Thoracic aorta (tissue), 2 donors: ENCODE measurements at regions not wholly inside any gene's neighbourhood (a gene's known extent, or its start where the extent isn't known, plus 50 kb on each side); places are given as distances from the start of the nearest gene placed in this dataset.

Experiments
- ATAC-seq: fragments of 150-250 bp; one replicate; pipeline ENCODE4 v1.8.0; 2017; ENCODE audit warnings: low read depth; ENCODE audit not compliant: insufficient number of reproducible peaks, low FRiP score
- DNase-seq: peaks from one replicate; pipeline ENCODE4 v3.0.0-alpha.2; 2020; ENCODE audit warnings: low spot score
- H3K27ac ChIP-seq, 2 donors: fragments of 200-600 bp; sonication (generic); 1 replicate in 1 of 2; 2 replicates in 1 of 2; pipeline ENCODE4 v1.5.1; 2016; ENCODE audit warnings: mild to moderate bottlenecking in 2 of 2, moderate library complexity in 2 of 2
- H3K27me3 ChIP-seq: fragments of 200-600 bp; sonication (generic); replicated peaks from 2 replicates; pipeline ENCODE4 v1.6.0; 2016; ENCODE audit warnings: mild to moderate bottlenecking; ENCODE audit not compliant: insufficient read depth
- H3K36me3 ChIP-seq: fragments of 200-600 bp; sonication (generic); one replicate; pipeline ENCODE4 v1.5.1; 2016
- H3K4me1 ChIP-seq, 2 donors: fragments of 200-600 bp; sonication (generic); 1 replicate in 1 of 2; 2 replicates in 1 of 2; pipeline versions ENCODE4 v1.5.1 to v1.6.0; 2016; ENCODE audit warnings: low read depth in 2 of 2, mild to moderate bottlenecking in 1 of 2; ENCODE audit not compliant: control insufficient read depth in 1 of 2
- H3K4me3 ChIP-seq: fragments of 200-600 bp; sonication (generic); 2 replicates; pipeline ENCODE4 v1.5.1; 2016; ENCODE audit warnings: mild to moderate bottlenecking
- H3K9me3 ChIP-seq: fragments of 200-600 bp; sonication (generic); 2 replicates; pipeline ENCODE4 v1.5.1; 2016
- TF ChIP-seq, protein P1 (sequence below): fragments of 200-600 bp; sonication (generic); IDR thresholded peaks from one replicate; pipeline ENCODE4 v1.5.1; 2019; ENCODE audit warnings: antibody characterized with exemption

- Histone ChIP-seq H3K27ac (peak overlapping the region; percentile 52 to 85), H3K9me3 (no peaks in the 10 kb centered on the region), H3K4me1 (peaks cover 7 to 30% of the 10 kb centered on the region in 2 donors), H3K4me3 (no peak overlapping the region), H3K36me3 (no peaks in the 10 kb centered on the region), H3K27me3 (no peaks in the 10 kb centered on the region)
- ATAC-seq (peak; percentile 63), DNase-seq (peak; percentile 39)
- TF ChIP-seq, protein P1, sequence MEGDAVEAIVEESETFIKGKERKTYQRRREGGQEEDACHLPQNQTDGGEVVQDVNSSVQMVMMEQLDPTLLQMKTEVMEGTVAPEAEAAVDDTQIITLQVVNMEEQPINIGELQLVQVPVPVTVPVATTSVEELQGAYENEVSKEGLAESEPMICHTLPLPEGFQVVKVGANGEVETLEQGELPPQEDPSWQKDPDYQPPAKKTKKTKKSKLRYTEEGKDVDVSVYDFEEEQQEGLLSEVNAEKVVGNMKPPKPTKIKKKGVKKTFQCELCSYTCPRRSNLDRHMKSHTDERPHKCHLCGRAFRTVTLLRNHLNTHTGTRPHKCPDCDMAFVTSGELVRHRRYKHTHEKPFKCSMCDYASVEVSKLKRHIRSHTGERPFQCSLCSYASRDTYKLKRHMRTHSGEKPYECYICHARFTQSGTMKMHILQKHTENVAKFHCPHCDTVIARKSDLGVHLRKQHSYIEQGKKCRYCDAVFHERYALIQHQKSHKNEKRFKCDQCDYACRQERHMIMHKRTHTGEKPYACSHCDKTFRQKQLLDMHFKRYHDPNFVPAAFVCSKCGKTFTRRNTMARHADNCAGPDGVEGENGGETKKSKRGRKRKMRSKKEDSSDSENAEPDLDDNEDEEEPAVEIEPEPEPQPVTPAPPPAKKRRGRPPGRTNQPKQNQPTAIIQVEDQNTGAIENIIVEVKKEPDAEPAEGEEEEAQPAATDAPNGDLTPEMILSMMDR, result no peak
Observed at GRCh38 chr5:159764283-159765134, 151.8 kb upstream of the ADRA1B start.

DNA sequence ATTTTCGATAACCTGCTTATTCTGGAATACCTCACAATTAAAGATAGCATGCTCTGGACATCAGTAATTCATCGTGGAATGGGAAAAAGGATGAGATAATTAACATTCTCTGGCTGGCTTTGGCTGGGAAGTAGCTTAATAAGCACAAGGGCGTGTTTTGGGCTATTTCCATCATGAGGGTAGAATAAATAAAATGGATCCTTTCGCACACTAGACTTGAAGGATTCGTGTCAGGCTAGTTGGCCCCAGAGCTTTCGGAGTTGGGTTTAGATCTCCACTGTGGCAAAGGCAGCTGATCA, 151.2 kb upstream of the ADRA1B start:
- ATAC-seq (no peak), DNase-seq (no peak)
- TF ChIP-seq, protein P1, result no peak
- Histone ChIP-seq H3K4me3 (no peak overlapping the region), H3K27ac (peak overlapping the region; percentile 52 to 85), H3K4me1 (peaks cover 7 to 30% of the 10 kb centered on the region in 2 donors), H3K9me3 (no peaks in the 10 kb centered on the region), H3K27me3 (no peaks in the 10 kb centered on the region), H3K36me3 (no peaks in the 10 kb centered on the region)

- Histone ChIP-seq H3K36me3 (no peaks in the 10 kb centered on the region), H3K27me3 (no peaks in the 10 kb centered on the region), H3K9me3 (no peaks in the 10 kb centered on the region), H3K4me1 (peaks cover 7 to 30% of the 10 kb centered on the region in 2 donors), H3K4me3 (no peak overlapping the region), H3K27ac (peak overlapping the region in 1 of 2 donors; percentile 85)
- TF ChIP-seq, protein P1, result no peak
- DNase-seq (no peak), ATAC-seq (no peak)
Observed at GRCh38 chr5:159765760-159766517, 150.3 kb upstream of the ADRA1B start.

- Histone ChIP-seq H3K27ac (no peak overlapping the region), H3K36me3 (no peaks in the 10 kb centered on the region), H3K4me3 (no peak overlapping the region), H3K27me3 (no peaks in the 10 kb centered on the region), H3K4me1 (peaks cover 13 to 29% of the 10 kb centered on the region in 2 donors), H3K9me3 (no peaks in the 10 kb centered on the region)
- no peak for DNase-seq
- no peak for ATAC-seq
- TF ChIP-seq, protein P1, result no peak
Observed at GRCh38 chr5:159768243-159768642, 148.0 kb upstream of the ADRA1B start.

DNA sequence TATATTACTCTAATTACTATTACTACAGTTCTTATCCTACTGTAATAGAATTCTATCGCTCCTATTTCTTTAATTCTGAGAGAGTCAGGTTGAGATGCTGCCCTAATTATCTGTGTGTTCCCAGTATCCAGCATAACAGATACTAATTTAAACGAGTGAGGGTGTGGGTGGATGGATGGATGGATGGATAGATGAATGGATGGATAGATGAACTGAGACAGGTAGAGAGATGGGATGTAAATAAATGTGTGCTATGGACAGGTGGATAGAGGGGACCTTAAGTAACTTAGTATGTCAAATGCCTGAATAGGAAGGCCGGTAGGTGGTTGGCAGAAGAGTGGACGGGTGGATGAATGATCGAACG, 143.6 kb upstream of the ADRA1B start:
- ATAC-seq, result no peak

More for the DNA sequence above, 143.6 kb upstream of the ADRA1B start:
- Histone ChIP-seq H3K4me3 (peak overlapping the region; percentile 72), H3K27me3 (no peaks in the 10 kb centered on the region), H3K9me3 (no peaks in the 10 kb centered on the region), H3K4me1 (peaks cover 13 to 41% of the 10 kb centered on the region in 2 donors), H3K36me3 (no peaks in the 10 kb centered on the region), H3K27ac (peak overlapping the region; percentile 84 to 92)
- DNase-seq, result no peak
- TF ChIP-seq, protein P1, result no peak
